ENCODE measurements at regions not wholly inside any gene's neighbourhood (a gene's known extent, or its start where the extent isn't known, plus 50 kb on each side); places are given as distances from the start of the nearest gene placed in this dataset.

DNA sequence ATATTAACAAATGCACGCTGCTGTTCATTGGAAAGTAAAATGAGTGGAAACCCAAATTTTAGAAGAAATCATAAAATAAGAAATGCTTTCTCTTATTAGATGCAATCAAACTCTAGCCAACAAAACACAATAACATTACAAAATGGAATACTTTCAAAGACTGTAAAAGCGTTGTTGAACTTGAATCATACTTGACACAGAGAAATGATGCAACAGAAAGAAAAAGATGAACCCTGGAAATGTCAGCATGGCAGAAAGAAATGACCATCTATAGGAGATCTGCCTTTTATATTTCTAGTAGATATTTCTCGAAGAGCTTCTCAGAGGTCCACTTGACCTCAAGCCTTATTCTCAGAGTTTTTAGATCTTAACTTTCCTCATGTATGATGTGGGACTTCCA lies 170.6 kb upstream of the MEIS1 start:
- no peaks in the 10 kb centered on the region for H3K36me3 ChIP-seq
- DNase-seq = no peak
- 73 to 85% methylated on average over 3 of the region's 3 CpGs for WGBS, 2 donors (ENCODE audit: low coverage in 1 of 2)
- TF ChIP-seq, protein P1, sequence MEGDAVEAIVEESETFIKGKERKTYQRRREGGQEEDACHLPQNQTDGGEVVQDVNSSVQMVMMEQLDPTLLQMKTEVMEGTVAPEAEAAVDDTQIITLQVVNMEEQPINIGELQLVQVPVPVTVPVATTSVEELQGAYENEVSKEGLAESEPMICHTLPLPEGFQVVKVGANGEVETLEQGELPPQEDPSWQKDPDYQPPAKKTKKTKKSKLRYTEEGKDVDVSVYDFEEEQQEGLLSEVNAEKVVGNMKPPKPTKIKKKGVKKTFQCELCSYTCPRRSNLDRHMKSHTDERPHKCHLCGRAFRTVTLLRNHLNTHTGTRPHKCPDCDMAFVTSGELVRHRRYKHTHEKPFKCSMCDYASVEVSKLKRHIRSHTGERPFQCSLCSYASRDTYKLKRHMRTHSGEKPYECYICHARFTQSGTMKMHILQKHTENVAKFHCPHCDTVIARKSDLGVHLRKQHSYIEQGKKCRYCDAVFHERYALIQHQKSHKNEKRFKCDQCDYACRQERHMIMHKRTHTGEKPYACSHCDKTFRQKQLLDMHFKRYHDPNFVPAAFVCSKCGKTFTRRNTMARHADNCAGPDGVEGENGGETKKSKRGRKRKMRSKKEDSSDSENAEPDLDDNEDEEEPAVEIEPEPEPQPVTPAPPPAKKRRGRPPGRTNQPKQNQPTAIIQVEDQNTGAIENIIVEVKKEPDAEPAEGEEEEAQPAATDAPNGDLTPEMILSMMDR (IDR thresholded peaks at IDR 0.05) = no peak
- TF ChIP-seq POLR2A (IDR thresholded peaks at IDR 0.05) (no peak), POLR2AphosphoS5 (IDR thresholded peaks at IDR 0.05) (no peak), EP300 (IDR thresholded peaks at IDR 0.05; ENCODE audit: low read depth) (no peak)
- no peaks in the 10 kb centered on the region for H3K27me3 ChIP-seq
- no peak overlapping the region for H3K4me3 ChIP-seq
- H3K27ac ChIP-seq = no peak overlapping the region
- intact Hi-C loops (cut with DNase I; ENCODE audit: low total_unique reads) = no loop called here
- in situ Hi-C loops (cut with MboI; ENCODE audit: low pct_ligation_motif_present in 1 of 4, low pct_unique_long_range_greater_than_20kb in 1 of 4, low sequenced_read_pairs in 3 of 4) = no loop called here
- H3K9me3 ChIP-seq = no peaks in the 10 kb centered on the region
- H3K4me1 ChIP-seq = no peaks in the 10 kb centered on the region

DNA sequence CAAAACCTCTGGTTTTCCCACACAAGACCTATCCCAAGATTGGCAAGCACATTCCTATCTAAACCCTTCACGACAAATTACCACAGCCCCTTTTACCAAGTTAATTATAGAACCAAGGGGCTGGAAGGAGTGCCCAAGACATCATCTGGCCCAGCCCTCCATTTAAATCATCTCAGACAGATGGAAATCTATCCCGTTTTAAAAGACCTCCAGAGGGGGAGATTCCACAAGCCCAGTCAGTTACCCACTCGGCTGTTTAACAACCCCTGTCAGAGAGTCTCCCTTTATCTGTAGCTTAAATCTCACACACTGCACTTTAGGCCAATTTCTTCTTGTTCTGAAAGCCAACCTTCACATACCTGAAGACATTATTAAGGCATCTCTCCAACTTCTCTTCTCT lies 179.1 kb upstream of the MEIS1 start:
- Histone ChIP-seq H3K36me3 (no peaks in the 10 kb centered on the region), H3K27ac (no peak overlapping the region), H3K9me3 (no peaks in the 10 kb centered on the region), H3K4me1 (no peaks in the 10 kb centered on the region), H3K4me3 (no peak overlapping the region), H3K27me3 (no peaks in the 10 kb centered on the region)
- intact Hi-C loops (cut with DNase I; ENCODE audit: low total_unique reads) = no loop called here
- no peak for TF ChIP-seq EP300 (IDR thresholded peaks at IDR 0.05; ENCODE audit: low read depth)
- no peak for TF ChIP-seq POLR2AphosphoS5 (IDR thresholded peaks at IDR 0.05)
- TF ChIP-seq, protein P1 (IDR thresholded peaks at IDR 0.05) = no peak
- TF ChIP-seq POLR2A (IDR thresholded peaks at IDR 0.05) = no peak
- DNase-seq = no peak
- 80 to 100% methylated on average over 1 to 3 of the region's 3 CpGs for WGBS, 2 donors (ENCODE audit: low coverage in 1 of 2)
- in situ Hi-C loops (cut with MboI; ENCODE audit: low pct_ligation_motif_present in 1 of 4, low pct_unique_long_range_greater_than_20kb in 1 of 4, low sequenced_read_pairs in 3 of 4) = no loop called here

DNA sequence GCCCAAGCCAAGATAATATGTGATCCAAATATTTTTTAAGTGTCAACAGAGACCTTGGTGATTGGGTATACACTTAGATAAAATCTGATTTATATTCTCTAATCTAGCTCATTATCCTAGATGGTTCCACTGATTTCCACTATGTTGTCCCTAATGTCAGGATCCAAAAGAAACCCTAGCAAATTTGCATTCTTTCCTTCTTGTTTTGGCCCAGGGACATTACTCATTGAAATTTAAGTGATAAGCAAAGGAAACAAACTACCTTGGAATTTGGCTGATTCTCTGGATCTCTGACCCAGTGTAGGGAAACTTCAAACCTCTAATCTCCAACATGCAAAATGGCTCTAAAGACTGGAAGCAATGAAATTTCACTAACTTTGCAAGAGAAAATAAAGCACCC lies 179.8 kb upstream of the MEIS1 start:
- Histone ChIP-seq H3K4me1 (no peaks in the 10 kb centered on the region), H3K9me3 (no peaks in the 10 kb centered on the region), H3K4me3 (no peak overlapping the region), H3K27ac (no peak overlapping the region), H3K27me3 (no peaks in the 10 kb centered on the region), H3K36me3 (no peaks in the 10 kb centered on the region)
- in situ Hi-C loops (cut with MboI; ENCODE audit: low pct_ligation_motif_present in 1 of 4, low pct_unique_long_range_greater_than_20kb in 1 of 4, low sequenced_read_pairs in 3 of 4) (no loop called here), intact Hi-C loops (cut with DNase I; ENCODE audit: low total_unique reads) (no loop called here)
- no peak for DNase-seq
- TF ChIP-seq POLR2AphosphoS5 (IDR thresholded peaks at IDR 0.05) (no peak), EP300 (IDR thresholded peaks at IDR 0.05; ENCODE audit: low read depth) (no peak), POLR2A (IDR thresholded peaks at IDR 0.05) (no peak)
- TF ChIP-seq, protein P1 (IDR thresholded peaks at IDR 0.05) = no peak

DNA sequence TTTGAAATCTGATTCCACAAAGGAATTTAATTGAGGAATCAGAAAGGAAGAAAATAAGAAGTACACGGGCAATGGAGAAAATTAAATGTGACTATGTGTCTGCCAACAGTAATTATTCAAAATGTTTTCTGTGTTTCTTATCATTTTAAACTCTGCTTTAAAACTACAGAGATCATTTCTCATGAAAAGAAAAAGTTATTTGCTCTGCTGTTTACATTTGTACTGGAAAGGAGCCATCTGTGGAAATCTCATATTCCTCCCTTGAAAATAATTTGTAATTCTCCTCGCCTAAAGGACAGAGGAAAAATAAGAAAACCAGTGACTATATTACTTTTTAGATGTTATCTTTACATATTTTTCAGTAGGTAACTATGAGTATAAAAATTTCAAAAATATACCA lies 181.9 kb upstream of the MEIS1 start:
- intact Hi-C loops (cut with DNase I; ENCODE audit: low total_unique reads) (no loop called here), in situ Hi-C loops (cut with MboI; ENCODE audit: low pct_ligation_motif_present in 1 of 4, low pct_unique_long_range_greater_than_20kb in 1 of 4, low sequenced_read_pairs in 3 of 4) (no loop called here)
- no peak for DNase-seq
- Histone ChIP-seq H3K4me3 (no peak overlapping the region), H3K9me3 (no peaks in the 10 kb centered on the region), H3K36me3 (no peaks in the 10 kb centered on the region), H3K27ac (no peak overlapping the region), H3K27me3 (no peaks in the 10 kb centered on the region), H3K4me1 (no peaks in the 10 kb centered on the region)
- WGBS, 2 donors (ENCODE audit: low coverage in 1 of 2) = 64 to 75% methylated on average over 2 of the region's 2 CpGs
- TF ChIP-seq POLR2AphosphoS5 (IDR thresholded peaks at IDR 0.05) = no peak
- TF ChIP-seq POLR2A (IDR thresholded peaks at IDR 0.05) = no peak

DNA sequence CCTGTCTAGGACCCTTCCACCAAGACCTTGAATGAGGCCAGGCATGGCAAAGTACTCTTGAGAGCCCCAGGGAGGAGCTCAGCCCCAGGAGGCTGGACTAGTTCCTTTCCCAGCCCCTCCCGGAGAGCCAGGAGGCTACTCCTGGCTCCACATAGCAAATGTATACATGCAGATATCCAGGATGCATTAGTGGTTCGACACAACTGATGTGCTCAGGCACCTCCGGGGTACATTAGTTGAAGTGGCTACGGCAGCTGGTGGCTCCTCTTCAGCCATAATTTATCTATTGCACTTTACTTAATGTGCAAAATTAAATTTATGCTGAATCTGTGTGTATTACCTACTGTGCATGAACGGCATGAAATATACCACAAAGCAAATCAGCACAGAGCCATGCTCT lies 182.8 kb upstream of the MEIS1 start:
- Histone ChIP-seq H3K9me3 (no peaks in the 10 kb centered on the region), H3K27me3 (no peaks in the 10 kb centered on the region), H3K4me1 (no peaks in the 10 kb centered on the region), H3K36me3 (no peaks in the 10 kb centered on the region), H3K4me3 (no peak overlapping the region), H3K27ac (no peak overlapping the region)
- in situ Hi-C loops (cut with MboI; ENCODE audit: low pct_ligation_motif_present in 1 of 4, low pct_unique_long_range_greater_than_20kb in 1 of 4, low sequenced_read_pairs in 3 of 4) (no loop called here), intact Hi-C loops (cut with DNase I; ENCODE audit: low total_unique reads) (no loop called here)
- DNase-seq = no peak
- TF ChIP-seq, protein P1 (IDR thresholded peaks at IDR 0.05) = no peak
- no peak for TF ChIP-seq EP300 (IDR thresholded peaks at IDR 0.05; ENCODE audit: low read depth)
- TF ChIP-seq POLR2AphosphoS5 (IDR thresholded peaks at IDR 0.05) = no peak
- TF ChIP-seq POLR2A (IDR thresholded peaks at IDR 0.05) = no peak
- WGBS, 2 donors (ENCODE audit: low coverage in 1 of 2) = 81% methylated on average over 5 of the region's 5 CpGs; no CpG with 5 or more reads in 1 of the 2 donors
